Mammary epithelial cell (primary cell): ENCODE measurements at regions not wholly inside any gene's neighbourhood (a gene's known extent, or its start where the extent isn't known, plus 50 kb on each side); places are given as distances from the start of the nearest gene placed in this dataset.

Source experiments
- EZH2 ChIP-seq: IDR thresholded peaks from 2 replicates; pipeline ENCODE4 v1.6.1; 2012; ENCODE audit warnings: low read length, inconsistent platforms, borderline replicate concordance
- TF ChIP-seq, protein P1 (sequence below), 2 donors: IDR thresholded peaks in 1 of 2; conservative IDR thresholded peaks in 1 of 2; 2 replicates each; pipeline ENCODE4 v1.5.1; 2011 to 2012; ENCODE audit warnings: inconsistent platforms in 2 of 2, low read length in 2 of 2, mild to moderate bottlenecking in 2 of 2, control low read depth in 1 of 2, low read depth in 1 of 2; ENCODE audit not compliant: insufficient read depth in 1 of 2; ENCODE audit errors: extremely low read depth in 1 of 2

DNA sequence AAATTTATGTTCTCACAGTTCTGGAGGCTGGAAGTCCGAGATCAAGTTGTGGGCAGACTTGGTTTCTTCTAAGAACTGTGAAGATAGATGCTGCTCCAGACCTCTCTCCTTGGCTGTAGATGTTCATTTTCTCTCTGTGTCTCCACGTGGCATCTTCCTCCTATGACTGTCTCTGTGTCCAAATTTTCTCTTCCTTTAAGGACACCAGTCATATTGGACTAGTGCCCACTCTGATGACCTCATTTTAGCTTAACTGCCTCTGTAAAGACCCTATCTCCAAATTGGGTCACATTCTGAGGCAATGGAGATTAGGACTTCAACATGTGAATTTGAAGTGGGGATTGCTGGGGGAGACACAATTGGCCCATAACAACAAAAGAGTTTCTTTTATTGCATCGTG is 125.3 kb upstream of the ETS2 start:
- TF ChIP-seq, protein P1, sequence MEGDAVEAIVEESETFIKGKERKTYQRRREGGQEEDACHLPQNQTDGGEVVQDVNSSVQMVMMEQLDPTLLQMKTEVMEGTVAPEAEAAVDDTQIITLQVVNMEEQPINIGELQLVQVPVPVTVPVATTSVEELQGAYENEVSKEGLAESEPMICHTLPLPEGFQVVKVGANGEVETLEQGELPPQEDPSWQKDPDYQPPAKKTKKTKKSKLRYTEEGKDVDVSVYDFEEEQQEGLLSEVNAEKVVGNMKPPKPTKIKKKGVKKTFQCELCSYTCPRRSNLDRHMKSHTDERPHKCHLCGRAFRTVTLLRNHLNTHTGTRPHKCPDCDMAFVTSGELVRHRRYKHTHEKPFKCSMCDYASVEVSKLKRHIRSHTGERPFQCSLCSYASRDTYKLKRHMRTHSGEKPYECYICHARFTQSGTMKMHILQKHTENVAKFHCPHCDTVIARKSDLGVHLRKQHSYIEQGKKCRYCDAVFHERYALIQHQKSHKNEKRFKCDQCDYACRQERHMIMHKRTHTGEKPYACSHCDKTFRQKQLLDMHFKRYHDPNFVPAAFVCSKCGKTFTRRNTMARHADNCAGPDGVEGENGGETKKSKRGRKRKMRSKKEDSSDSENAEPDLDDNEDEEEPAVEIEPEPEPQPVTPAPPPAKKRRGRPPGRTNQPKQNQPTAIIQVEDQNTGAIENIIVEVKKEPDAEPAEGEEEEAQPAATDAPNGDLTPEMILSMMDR (conservative IDR thresholded peaks at IDR 0.05 in 1 of 2, IDR thresholded peaks at IDR 0.05 in 1 of 2; ENCODE audit: extremely low read depth in 1 of 2, insufficient read depth in 1 of 2, low read depth in 1 of 2, low read length in 2 of 2), result no peak
- no peak for TF ChIP-seq EZH2
